ENCODE measurements at regions not wholly inside any gene's neighbourhood (a gene's known extent, or its start where the extent isn't known, plus 50 kb on each side); places are given as distances from the start of the nearest gene placed in this dataset.
A peak's percentile ranks its signal among the peaks of the same experiment; 100 is the strongest.

DNA sequence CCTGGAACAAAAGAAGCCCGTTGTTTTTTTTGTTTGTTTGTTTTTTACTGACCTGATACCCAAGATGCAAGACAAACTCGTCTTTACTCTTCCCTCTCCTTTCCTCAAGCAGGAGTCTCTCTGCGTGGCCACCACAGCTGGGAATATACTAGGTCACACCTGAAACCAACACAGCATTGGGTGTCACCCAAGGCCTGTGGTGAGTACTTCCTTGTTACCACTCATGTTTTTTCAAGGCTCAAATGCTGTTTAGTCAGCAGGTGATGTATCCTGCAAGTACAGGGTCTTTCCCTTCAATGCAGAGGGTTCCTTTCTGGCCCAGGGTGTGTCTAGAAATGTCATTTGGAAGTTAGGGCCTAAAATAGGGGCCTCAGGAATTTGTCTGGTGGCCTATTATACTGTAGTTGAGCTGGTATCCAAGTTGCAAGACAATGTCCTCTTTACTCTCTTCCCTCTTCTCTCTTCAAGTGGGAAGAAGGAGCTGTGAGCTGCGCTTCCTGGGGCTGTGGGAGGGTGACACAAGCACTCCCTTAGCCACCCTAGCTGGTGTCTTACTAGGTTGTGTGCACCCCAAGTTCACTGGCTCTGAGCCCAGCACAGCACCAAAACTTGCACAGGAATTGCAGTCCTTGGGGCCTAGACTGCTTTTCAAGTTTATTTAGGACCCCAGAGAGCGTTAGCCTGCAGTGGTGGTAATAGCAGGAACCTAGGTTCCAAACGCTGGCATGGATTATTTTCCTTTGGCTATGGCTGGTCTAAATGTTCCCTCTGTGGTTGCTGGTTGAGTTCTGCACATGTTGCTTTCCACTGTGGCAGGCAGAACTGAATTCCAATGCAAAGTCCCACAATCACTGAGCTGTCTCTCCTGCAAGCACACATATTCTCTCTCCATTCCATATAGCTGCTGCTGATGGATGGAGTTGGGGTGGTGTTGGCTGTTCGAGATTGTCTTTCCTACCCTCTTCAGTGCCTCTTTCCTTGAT lies 91.4 kb upstream of the LYPLAL1 start (continued):
- TF ChIP-seq MYC (IDR thresholded peaks at IDR 0.05; ENCODE audit: borderline replicate concordance, low read length) (no peak), ZC3H11A (IDR thresholded peaks at IDR 0.05) (no peak), KDM5A (IDR thresholded peaks at IDR 0.05) (no peak), NR3C1 (IDR thresholded peaks at IDR 0.05) (no peak)

GRCh38 chr1:219083631-219084030 lies 90.0 kb upstream of the LYPLAL1 start:
- H3K4me1 ChIP-seq: peaks cover 32% of the 10 kb centered on the region
- peak overlapping the region in 1 of 2 experiments; percentile 23; a peak in 1 of 6 replicates for H3K27ac ChIP-seq
- DNase-seq (ENCODE audit: low read depth in 1 of 2, low spot score in 1 of 2): no peak
- WGBS (ENCODE audit: missing lambda C conversion rate): 88% methylated on average over 1 of the region's 1 CpG
- H3K9me3 ChIP-seq: no peaks in the 10 kb centered on the region
- POLR2A ChIA-PET: no interaction called here
- FAIRE-seq: no peak
- CTCF ChIA-PET: no interaction called here
- ATAC-seq: no peak
- H3K4me2 ChIP-seq: no peak overlapping the region
- no peak overlapping the region for H3K4me3 ChIP-seq
- TF ChIP-seq TFCP2L1 (CRISPR knock-in tag; IDR thresholded peaks at IDR 0.05) (no peak), KDM5A (IDR thresholded peaks at IDR 0.05) (no peak), HES2 (IDR thresholded peaks at IDR 0.05) (no peak), CBX2 (IDR thresholded peaks at IDR 0.05; ENCODE audit: borderline replicate concordance, low read depth) (no peak), RNF2 (IDR thresholded peaks at IDR 0.05; ENCODE audit: borderline replicate concordance, low read depth) (no peak), ELK1 (IDR thresholded peaks at IDR 0.05; ENCODE audit: low read depth, low read length) (no peak), SREBF2 (IDR thresholded peaks at IDR 0.05) (no peak), HOXB5 (CRISPR knock-in tag; IDR thresholded peaks at IDR 0.05) (no peak), RARB (CRISPR knock-in tag; IDR thresholded peaks at IDR 0.05) (no peak), POLR2AphosphoS2 (conservative IDR thresholded peaks at IDR 0.05; ENCODE audit: low read length) (no peak), BCL3 (IDR thresholded peaks at IDR 0.05) (no peak), MYC (IDR thresholded peaks at IDR 0.05; ENCODE audit: borderline replicate concordance, low read length) (no peak), CBX8 (IDR thresholded peaks at IDR 0.05) (no peak), HOXA7 (CRISPR knock-in tag; IDR thresholded peaks at IDR 0.05) (no peak), HDAC2 (IDR thresholded peaks at IDR 0.05) (no peak), CEBPB (IDR thresholded peaks at IDR 0.05) (no peak)
- TF ChIP-seq, protein P1, sequence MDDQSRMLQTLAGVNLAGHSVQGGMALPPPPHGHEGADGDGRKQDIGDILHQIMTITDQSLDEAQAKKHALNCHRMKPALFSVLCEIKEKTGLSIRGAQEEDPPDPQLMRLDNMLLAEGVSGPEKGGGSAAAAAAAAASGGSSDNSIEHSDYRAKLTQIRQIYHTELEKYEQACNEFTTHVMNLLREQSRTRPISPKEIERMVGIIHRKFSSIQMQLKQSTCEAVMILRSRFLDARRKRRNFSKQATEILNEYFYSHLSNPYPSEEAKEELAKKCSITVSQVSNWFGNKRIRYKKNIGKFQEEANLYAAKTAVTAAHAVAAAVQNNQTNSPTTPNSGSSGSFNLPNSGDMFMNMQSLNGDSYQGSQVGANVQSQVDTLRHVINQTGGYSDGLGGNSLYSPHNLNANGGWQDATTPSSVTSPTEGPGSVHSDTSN (IDR thresholded peaks at IDR 0.05): no peak
- TF ChIP-seq, protein P2, sequence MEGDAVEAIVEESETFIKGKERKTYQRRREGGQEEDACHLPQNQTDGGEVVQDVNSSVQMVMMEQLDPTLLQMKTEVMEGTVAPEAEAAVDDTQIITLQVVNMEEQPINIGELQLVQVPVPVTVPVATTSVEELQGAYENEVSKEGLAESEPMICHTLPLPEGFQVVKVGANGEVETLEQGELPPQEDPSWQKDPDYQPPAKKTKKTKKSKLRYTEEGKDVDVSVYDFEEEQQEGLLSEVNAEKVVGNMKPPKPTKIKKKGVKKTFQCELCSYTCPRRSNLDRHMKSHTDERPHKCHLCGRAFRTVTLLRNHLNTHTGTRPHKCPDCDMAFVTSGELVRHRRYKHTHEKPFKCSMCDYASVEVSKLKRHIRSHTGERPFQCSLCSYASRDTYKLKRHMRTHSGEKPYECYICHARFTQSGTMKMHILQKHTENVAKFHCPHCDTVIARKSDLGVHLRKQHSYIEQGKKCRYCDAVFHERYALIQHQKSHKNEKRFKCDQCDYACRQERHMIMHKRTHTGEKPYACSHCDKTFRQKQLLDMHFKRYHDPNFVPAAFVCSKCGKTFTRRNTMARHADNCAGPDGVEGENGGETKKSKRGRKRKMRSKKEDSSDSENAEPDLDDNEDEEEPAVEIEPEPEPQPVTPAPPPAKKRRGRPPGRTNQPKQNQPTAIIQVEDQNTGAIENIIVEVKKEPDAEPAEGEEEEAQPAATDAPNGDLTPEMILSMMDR (IDR thresholded peaks at IDR 0.05): no peak
